OCI-LY7 (cell line): ENCODE measurements at regions not wholly inside any gene's neighbourhood (a gene's known extent, or its start where the extent isn't known, plus 50 kb on each side); places are given as distances from the start of the nearest gene placed in this dataset.

Experiments
- EZH2phosphoT487 ChIP-seq: fragments of 200-600 bp; sonication (generic); IDR thresholded peaks from 2 replicates; pipeline ENCODE4 v1.6.1; 2018; ENCODE audit warnings: low read depth, borderline replicate concordance, mild to moderate bottlenecking, mixed run types, antibody characterized with exemption, low read length, moderate library complexity, mixed read lengths
- TF ChIP-seq, protein P1 (sequence below): fragments of 200-600 bp; sonication (generic); conservative IDR thresholded peaks from 2 replicates; pipeline ENCODE4 v1.5.1; 2014; ENCODE audit warnings: mild to moderate bottlenecking, antibody characterized with exemption, low read length, moderate library complexity, mixed read lengths

DNA sequence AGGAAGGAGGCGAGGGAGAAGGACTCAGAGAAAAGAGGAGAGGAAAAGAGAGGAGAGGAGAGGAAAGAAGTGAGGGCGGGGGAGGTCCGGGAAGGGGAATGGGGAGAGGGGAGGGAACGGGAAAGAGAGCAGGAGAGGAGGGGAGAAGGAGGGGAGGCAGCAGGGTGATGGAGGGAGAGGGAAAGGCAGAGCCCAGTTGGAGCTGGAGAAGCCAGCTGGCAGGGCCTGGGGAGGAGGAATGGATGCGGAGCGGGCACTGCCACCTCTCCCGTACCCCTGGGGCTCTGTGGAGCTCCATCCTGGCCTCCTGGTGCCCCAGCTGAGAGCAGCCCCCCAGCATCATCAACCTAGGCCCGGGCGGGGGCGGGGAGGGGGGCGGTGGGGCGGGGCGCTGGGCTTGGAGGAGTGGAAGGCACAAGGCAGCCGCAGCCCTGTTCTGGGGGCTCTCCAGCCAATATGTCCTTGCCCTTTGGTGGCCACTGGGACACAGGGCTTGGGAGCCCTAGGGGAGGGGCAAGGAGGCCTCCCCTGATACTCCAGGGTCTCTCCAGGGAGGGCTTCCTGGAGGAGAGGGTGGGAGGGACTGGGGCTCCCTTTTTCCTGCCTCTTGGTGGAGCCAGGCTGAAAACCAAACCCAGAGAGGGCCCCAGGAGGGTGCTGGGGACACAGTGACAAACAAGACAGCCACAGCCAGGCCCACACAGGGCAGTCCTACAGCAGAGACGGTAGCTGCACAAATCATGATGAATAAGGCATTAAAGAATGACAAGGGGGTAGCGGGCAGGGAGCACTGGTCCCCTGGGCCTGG, 123.7 kb downstream of the C9orf50 start:
- no peak for TF ChIP-seq EZH2phosphoT487
- TF ChIP-seq, protein P1, sequence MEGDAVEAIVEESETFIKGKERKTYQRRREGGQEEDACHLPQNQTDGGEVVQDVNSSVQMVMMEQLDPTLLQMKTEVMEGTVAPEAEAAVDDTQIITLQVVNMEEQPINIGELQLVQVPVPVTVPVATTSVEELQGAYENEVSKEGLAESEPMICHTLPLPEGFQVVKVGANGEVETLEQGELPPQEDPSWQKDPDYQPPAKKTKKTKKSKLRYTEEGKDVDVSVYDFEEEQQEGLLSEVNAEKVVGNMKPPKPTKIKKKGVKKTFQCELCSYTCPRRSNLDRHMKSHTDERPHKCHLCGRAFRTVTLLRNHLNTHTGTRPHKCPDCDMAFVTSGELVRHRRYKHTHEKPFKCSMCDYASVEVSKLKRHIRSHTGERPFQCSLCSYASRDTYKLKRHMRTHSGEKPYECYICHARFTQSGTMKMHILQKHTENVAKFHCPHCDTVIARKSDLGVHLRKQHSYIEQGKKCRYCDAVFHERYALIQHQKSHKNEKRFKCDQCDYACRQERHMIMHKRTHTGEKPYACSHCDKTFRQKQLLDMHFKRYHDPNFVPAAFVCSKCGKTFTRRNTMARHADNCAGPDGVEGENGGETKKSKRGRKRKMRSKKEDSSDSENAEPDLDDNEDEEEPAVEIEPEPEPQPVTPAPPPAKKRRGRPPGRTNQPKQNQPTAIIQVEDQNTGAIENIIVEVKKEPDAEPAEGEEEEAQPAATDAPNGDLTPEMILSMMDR = no peak
